Upper lobe of right lung (tissue), 1 donor: ENCODE measurements at regions not wholly inside any gene's neighbourhood (a gene's known extent, or its start where the extent isn't known, plus 50 kb on each side); places are given as distances from the start of the nearest gene placed in this dataset.

ENCODE experiments used
- ATAC-seq: fragments of 200-7000 bp; cut with Tn5 transposase; one replicate; pipeline ENCODE4 v1.9.1; 2020; ENCODE audit warnings: mild to moderate bottlenecking, moderate library complexity
- DNase-seq: peaks from one replicate; pipeline ENCODE4 v3.0.0-alpha.2; 2020
- H3K27ac ChIP-seq: fragments of 200-600 bp; one replicate; pipeline ENCODE4 v1.8.0; 2022
- H3K27me3 ChIP-seq: fragments of 200-600 bp; one replicate; pipeline ENCODE4 v1.8.0; 2022; ENCODE audit warnings: mild to moderate bottlenecking
- H3K36me3 ChIP-seq: fragments of 200-600 bp; one replicate; pipeline ENCODE4 v1.8.0; 2022
- H3K4me1 ChIP-seq: fragments of 200-600 bp; one replicate; pipeline ENCODE4 v1.8.0; 2022
- H3K4me3 ChIP-seq: fragments of 200-600 bp; one replicate; pipeline ENCODE4 v1.8.0; 2022; ENCODE audit warnings: mild to moderate bottlenecking
- H3K9me3 ChIP-seq: fragments of 200-600 bp; one replicate; pipeline ENCODE4 v1.8.0; 2022
- CTCF ChIP-seq: fragments of 200-600 bp; IDR thresholded peaks from one replicate; pipeline ENCODE4 v1.8.0; 2022; ENCODE audit warnings: antibody characterized with exemption
- intact Hi-C: fragments of 100-400 bp; cut with DNase I; formaldehyde crosslinking; loops from one replicate; pipeline ENCODE4 v1.11.0; 2022
- donor health status: DM: no; HTN: yes; CAD: no; lungs with severe emphysema.

GRCh38 chr5:33010846-33011245 is 299.7 kb downstream of the NPR3 start:
- intact Hi-C loops: no loop called here
- no peaks in the 10 kb centered on the region for H3K27me3 ChIP-seq

GRCh38 chr5:33011801-33012200 is 300.7 kb downstream of the NPR3 start:
- Histone ChIP-seq H3K36me3 (no peaks in the 10 kb centered on the region), H3K4me3 (no peak overlapping the region)
- intact Hi-C loops: no loop called here

More at GRCh38 chr5:33010846-33011245, 299.7 kb downstream of the NPR3 start:
- Histone ChIP-seq H3K36me3 (no peaks in the 10 kb centered on the region), H3K4me3 (no peak overlapping the region), H3K27ac (no peak overlapping the region), H3K9me3 (no peaks in the 10 kb centered on the region), H3K4me1 (no peaks in the 10 kb centered on the region)
- TF ChIP-seq CTCF: no peak
- no peak for ATAC-seq
- DNase-seq: no peak

GRCh38 chr5:33023649-33024048 is 312.5 kb downstream of the NPR3 start:
- Histone ChIP-seq H3K36me3 (no peaks in the 10 kb centered on the region), H3K4me1 (no peaks in the 10 kb centered on the region), H3K27me3 (no peaks in the 10 kb centered on the region), H3K27ac (no peak overlapping the region), H3K4me3 (no peak overlapping the region), H3K9me3 (no peaks in the 10 kb centered on the region)
- intact Hi-C loops: no loop called here
- DNase-seq (no peak), ATAC-seq (no peak)
- TF ChIP-seq CTCF: no peak

More at GRCh38 chr5:33011801-33012200, 300.7 kb downstream of the NPR3 start:
- ATAC-seq (no peak), DNase-seq (no peak)
- Histone ChIP-seq H3K27me3 (no peaks in the 10 kb centered on the region), H3K9me3 (no peaks in the 10 kb centered on the region), H3K4me1 (no peaks in the 10 kb centered on the region), H3K27ac (no peak overlapping the region)
- TF ChIP-seq CTCF: no peak

GRCh38 chr5:33032271-33033070 is 321.4 kb downstream of the NPR3 start:
- H3K4me3 ChIP-seq: no peak overlapping the region
- TF ChIP-seq CTCF: no peak
- H3K9me3 ChIP-seq: no peaks in the 10 kb centered on the region
- intact Hi-C loops: no loop called here
- no peak overlapping the region for H3K27ac ChIP-seq
- no peaks in the 10 kb centered on the region for H3K36me3 ChIP-seq
- H3K4me1 ChIP-seq: peaks cover 10% of the 10 kb centered on the region
- ATAC-seq: no peak
- no peaks in the 10 kb centered on the region for H3K27me3 ChIP-seq
- no peak for DNase-seq

- Histone ChIP-seq H3K36me3 (no peaks in the 10 kb centered on the region), H3K27me3 (no peaks in the 10 kb centered on the region), H3K4me1 (peaks cover 10% of the 10 kb centered on the region), H3K4me3 (no peak overlapping the region), H3K9me3 (no peaks in the 10 kb centered on the region), H3K27ac (no peak overlapping the region)
- ATAC-seq (no peak), DNase-seq (no peak)
- TF ChIP-seq CTCF: no peak
- intact Hi-C loops: no loop called here
Measured at GRCh38 chr5:33033516-33033915, 322.4 kb downstream of the NPR3 start.
